Endodermal cell (in vitro differentiated cells): ENCODE measurements at regions not wholly inside any gene's neighbourhood (a gene's known extent, or its start where the extent isn't known, plus 50 kb on each side); places are given as distances from the start of the nearest gene placed in this dataset.

Experiments
- DNase-seq: peaks from one replicate; pipeline ENCODE4 v3.0.0-alpha.2; 2017
- H3K27ac ChIP-seq: 2 replicates; pipeline ENCODE4 v1.5.1; 2013; ENCODE audit warnings: mild to moderate bottlenecking, low read depth, low read length, moderate library complexity
- H3K27me3 ChIP-seq: 2 replicates; pipeline ENCODE4 v1.6.1; 2013; ENCODE audit warnings: mild to moderate bottlenecking, low read length, moderate library complexity; ENCODE audit not compliant: insufficient read depth, control insufficient read depth, poor library complexity, severe bottlenecking
- H3K36me3 ChIP-seq: 2 replicates; pipeline ENCODE4 v1.7.0; 2013; ENCODE audit warnings: mild to moderate bottlenecking, low read length, moderate library complexity; ENCODE audit not compliant: control insufficient read depth, insufficient read depth
- H3K4me1 ChIP-seq: one replicate; pipeline ENCODE4 v1.7.0; 2013; ENCODE audit warnings: low read length; ENCODE audit not compliant: control insufficient read depth, insufficient read depth
- H3K4me3 ChIP-seq: 2 replicates; pipeline ENCODE4 v1.5.1; 2013; ENCODE audit warnings: mild to moderate bottlenecking, low read length, moderate library complexity
- H3K9ac ChIP-seq: 2 replicates; pipeline ENCODE4 v1.6.1; 2013; ENCODE audit warnings: mild to moderate bottlenecking, low read length, moderate library complexity; ENCODE audit not compliant: poor library complexity, severe bottlenecking; ENCODE audit errors: extremely low read depth
- H3K9me3 ChIP-seq: 2 replicates; pipeline ENCODE4 v1.6.1; 2013; ENCODE audit warnings: mild to moderate bottlenecking, low read length, moderate library complexity; ENCODE audit not compliant: control insufficient read depth
- H3K27ac Mint-ChIP-seq: 2 replicates; pipeline ENCODE4 v1.8.0; 2020; ENCODE audit warnings: mixed read lengths
- H3K27me3 Mint-ChIP-seq: 2 replicates; pipeline ENCODE4 v1.8.0; 2021; ENCODE audit warnings: mild to moderate bottlenecking, mixed read lengths; ENCODE audit not compliant: insufficient read depth
- H3K36me3 Mint-ChIP-seq: 2 replicates; pipeline ENCODE4 v1.8.0; 2020; ENCODE audit warnings: low read depth, mixed read lengths
- H3K4me1 Mint-ChIP-seq: 2 replicates; pipeline ENCODE4 v1.8.0; 2020; ENCODE audit warnings: mixed read lengths
- H3K4me3 Mint-ChIP-seq: 2 replicates; pipeline ENCODE4 v1.8.0; 2020; ENCODE audit warnings: mild to moderate bottlenecking, moderate library complexity, mixed read lengths
- H3K9me3 Mint-ChIP-seq: 2 replicates; pipeline ENCODE4 v1.8.0; 2020; ENCODE audit warnings: mild to moderate bottlenecking, mixed read lengths
- WGBS, 2 experiments: methylation state at CpG; one replicate each; pipeline versions ENCODE4 v1.1.5 to v1.1.7; 2013; ENCODE audit warnings: missing lambda C conversion rate in 2 of 2, mixed read lengths in 1 of 2; ENCODE audit not compliant: insufficient coverage in 1 of 2, insufficient read length in 1 of 2; 5-methylcytosine and 5-hydroxymethylcytosine counted together
- TF ChIP-seq, protein P1 (sequence below): fragments of 200-600 bp; sonication (generic); conservative IDR thresholded peaks from 2 replicates; pipeline ENCODE4 v1.5.0; 2021; ENCODE audit warnings: antibody characterized with exemption, mild to moderate bottlenecking

DNA sequence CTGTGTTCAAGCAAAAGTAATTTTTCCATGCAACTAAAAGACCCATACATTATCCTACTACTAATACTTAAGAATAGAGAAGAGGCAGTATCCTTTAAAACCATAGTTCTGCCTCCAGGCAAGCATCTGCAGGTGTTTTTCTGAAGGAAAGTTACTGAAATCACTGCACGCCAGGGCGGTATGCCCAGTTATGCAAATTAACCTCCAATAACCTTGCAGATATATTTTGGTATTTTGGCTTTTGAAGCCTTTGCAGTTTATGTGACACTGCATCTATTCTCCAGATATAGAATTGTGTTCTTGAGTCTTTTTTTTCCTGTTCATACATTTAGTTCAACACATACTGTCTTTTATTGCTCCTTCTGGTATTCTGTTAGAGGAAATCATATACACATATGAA lies 346.2 kb upstream of the PDGFD start:
- H3K4me1 ChIP-seq = no peaks in the 10 kb centered on the region
- Mint-ChIP-seq H3K9me3 (no peaks in the 10 kb centered on the region), H3K36me3 (no peaks in the 10 kb centered on the region), H3K4me3 (no peak overlapping the region), H3K4me1 (no peaks in the 10 kb centered on the region), H3K27me3 (no peaks in the 10 kb centered on the region), H3K27ac (no peak overlapping the region)
- TF ChIP-seq, protein P1, sequence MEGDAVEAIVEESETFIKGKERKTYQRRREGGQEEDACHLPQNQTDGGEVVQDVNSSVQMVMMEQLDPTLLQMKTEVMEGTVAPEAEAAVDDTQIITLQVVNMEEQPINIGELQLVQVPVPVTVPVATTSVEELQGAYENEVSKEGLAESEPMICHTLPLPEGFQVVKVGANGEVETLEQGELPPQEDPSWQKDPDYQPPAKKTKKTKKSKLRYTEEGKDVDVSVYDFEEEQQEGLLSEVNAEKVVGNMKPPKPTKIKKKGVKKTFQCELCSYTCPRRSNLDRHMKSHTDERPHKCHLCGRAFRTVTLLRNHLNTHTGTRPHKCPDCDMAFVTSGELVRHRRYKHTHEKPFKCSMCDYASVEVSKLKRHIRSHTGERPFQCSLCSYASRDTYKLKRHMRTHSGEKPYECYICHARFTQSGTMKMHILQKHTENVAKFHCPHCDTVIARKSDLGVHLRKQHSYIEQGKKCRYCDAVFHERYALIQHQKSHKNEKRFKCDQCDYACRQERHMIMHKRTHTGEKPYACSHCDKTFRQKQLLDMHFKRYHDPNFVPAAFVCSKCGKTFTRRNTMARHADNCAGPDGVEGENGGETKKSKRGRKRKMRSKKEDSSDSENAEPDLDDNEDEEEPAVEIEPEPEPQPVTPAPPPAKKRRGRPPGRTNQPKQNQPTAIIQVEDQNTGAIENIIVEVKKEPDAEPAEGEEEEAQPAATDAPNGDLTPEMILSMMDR = no peak
- no peak overlapping the region for H3K27ac ChIP-seq
- H3K9me3 ChIP-seq = no peaks in the 10 kb centered on the region
- no peak overlapping the region for H3K9ac ChIP-seq
- 90% methylated on average over 2 of the region's 2 CpGs; no CpG with 5 or more reads in 1 of the 2 experiments for WGBS, 2 experiments
- no peaks in the 10 kb centered on the region for H3K36me3 ChIP-seq
- H3K4me3 ChIP-seq = no peak overlapping the region
- H3K27me3 ChIP-seq = no peaks in the 10 kb centered on the region
- DNase-seq = no peak

DNA sequence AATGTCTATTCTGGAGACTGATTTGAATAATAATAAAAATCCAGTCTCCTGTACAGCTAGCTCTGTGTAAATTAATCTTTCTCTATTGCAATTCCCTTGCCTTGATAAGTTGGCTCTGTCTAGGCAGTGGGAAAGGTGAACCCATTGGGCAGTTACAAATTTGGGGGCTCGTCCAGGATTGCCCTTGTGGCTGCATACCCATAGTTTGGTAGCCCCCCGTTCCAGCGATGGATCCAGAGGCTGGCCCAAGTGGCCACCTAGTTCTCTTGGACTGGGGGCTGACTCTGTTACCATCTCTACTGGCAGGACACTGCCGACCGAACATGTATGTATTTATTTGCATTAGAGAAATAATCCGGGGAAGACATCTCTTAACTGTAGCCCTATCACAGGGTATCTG lies 326.2 kb upstream of the PDGFD start:
- Histone ChIP-seq H3K27ac (no peak overlapping the region), H3K4me1 (peaks cover 4% of the 10 kb centered on the region), H3K9ac (no peak overlapping the region), H3K9me3 (peaks cover 74% of the 10 kb centered on the region), H3K36me3 (no peaks in the 10 kb centered on the region), H3K4me3 (peak overlapping the region; percentile 41), H3K27me3 (no peaks in the 10 kb centered on the region)
- no peak overlapping the region for H3K27ac Mint-ChIP-seq
- H3K4me1 Mint-ChIP-seq = peaks cover 19% of the 10 kb centered on the region
- peaks cover 10% of the 10 kb centered on the region for H3K36me3 Mint-ChIP-seq
- TF ChIP-seq, protein P1 = no peak
- peak; percentile 43 for DNase-seq
- H3K27me3 Mint-ChIP-seq = no peaks in the 10 kb centered on the region
- no peak overlapping the region for H3K4me3 Mint-ChIP-seq
- 85 to 94% methylated on average over 6 of the region's 6 CpGs for WGBS, 2 experiments
- peaks cover 57% of the 10 kb centered on the region for H3K9me3 Mint-ChIP-seq

DNA sequence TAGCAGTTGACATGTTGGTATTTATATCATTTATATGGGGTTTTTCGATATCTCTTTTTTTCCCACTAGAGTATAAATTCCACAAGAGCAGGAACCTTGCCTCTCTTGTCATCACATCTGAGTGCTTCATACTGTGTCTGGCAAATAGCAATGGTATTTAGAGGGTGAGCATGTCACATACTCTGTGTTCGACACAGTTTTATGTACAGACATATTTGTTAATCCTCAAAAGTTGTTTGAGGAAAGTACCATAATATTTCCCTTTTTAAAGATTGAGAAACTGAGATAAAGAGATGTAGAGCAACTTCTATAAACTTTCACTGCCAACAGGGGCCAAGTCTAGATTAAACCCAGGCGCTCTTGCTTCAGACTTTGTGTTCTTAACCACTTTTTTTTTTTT lies 324.6 kb upstream of the PDGFD start:
- no peaks in the 10 kb centered on the region for H3K27me3 ChIP-seq
- H3K4me1 ChIP-seq = peaks cover 7% of the 10 kb centered on the region
- peaks cover 23% of the 10 kb centered on the region for H3K4me1 Mint-ChIP-seq
- no peak overlapping the region for H3K4me3 Mint-ChIP-seq
- TF ChIP-seq, protein P1 = no peak
- WGBS, 2 experiments = 100% methylated on average over 2 of the region's 3 CpGs; no CpG with 5 or more reads in 1 of the 2 experiments
- no peaks in the 10 kb centered on the region for H3K36me3 ChIP-seq
- H3K9me3 ChIP-seq = peaks cover 59% of the 10 kb centered on the region
- no peak overlapping the region for H3K27ac ChIP-seq
- peaks cover 46% of the 10 kb centered on the region for H3K9me3 Mint-ChIP-seq
- no peak for DNase-seq
- H3K4me3 ChIP-seq = peak overlapping the region; percentile 5
- H3K36me3 Mint-ChIP-seq = peaks cover 10% of the 10 kb centered on the region
- H3K9ac ChIP-seq = no peak overlapping the region
- no peak overlapping the region for H3K27ac Mint-ChIP-seq
- no peaks in the 10 kb centered on the region for H3K27me3 Mint-ChIP-seq
